HEK293 (cell line): ENCODE measurements at regions not wholly inside any gene's neighbourhood (a gene's known extent, or its start where the extent isn't known, plus 50 kb on each side); places are given as distances from the start of the nearest gene placed in this dataset.

Experiments
- CTCF ChIA-PET: fragments of 350-600 bp; formaldehyde crosslinking; extraction: SDS; loops from one replicate; lab custom pipeline; 2021; ENCODE audit warnings: antibody characterized with exemption; lab: Yijun Ruan, JAX
- POLR2A ChIA-PET: fragments of 300-600 bp; formaldehyde crosslinking; extraction: SDS; loops from one replicate; lab custom pipeline; 2020; ENCODE audit warnings: antibody characterized with exemption, inconsistent platforms; lab: Yijun Ruan, JAX
- H3K27ac ChIP-seq: fragments of 200-500 bp; sonication (Bioruptor generic); 2 replicates; pipeline ENCODE4 v1.5.1; 2014; ENCODE audit warnings: low read depth, low read length, control low read depth, inconsistent platforms; ENCODE audit errors: extremely low read depth
- H3K36me3 ChIP-seq, 2 experiments: fragments of 200-500 bp in 1 of 2; sonication (Bioruptor generic) in 1 of 2; 1 replicate in 1 of 2; 2 replicates in 1 of 2; pipeline ENCODE4 v1.5.1; 2014 to 2017; ENCODE audit warnings: inconsistent platforms in 2 of 2, low read length in 2 of 2; ENCODE audit not compliant: control insufficient read depth in 2 of 2, insufficient read depth in 1 of 2
- H3K4me1 ChIP-seq: fragments of 200-500 bp; sonication (Bioruptor generic); 2 replicates; pipeline ENCODE4 v1.5.1; 2014; ENCODE audit warnings: mild to moderate bottlenecking, low read length, inconsistent platforms; ENCODE audit not compliant: control insufficient read depth, insufficient read depth
- H3K4me3 ChIP-seq: 2 replicates; pipeline ENCODE4 v1.5.1; 2011; ENCODE audit warnings: low read depth, mild to moderate bottlenecking, control low read depth, low read length, moderate library complexity
- H3K9me3 ChIP-seq: fragments of 200-500 bp; sonication (Bioruptor generic); 2 replicates; pipeline ENCODE4 v1.5.1; 2014; ENCODE audit warnings: low read depth, low read length, inconsistent platforms; ENCODE audit not compliant: control insufficient read depth, insufficient read depth
- IKZF3 ChIP-seq: fragments of 450-650 bp; IDR thresholded peaks from 2 replicates; pipeline ENCODE4 v1.5.0; 2018; ENCODE audit warnings: missing biosample characterization, mild to moderate bottlenecking, missing genetic modification characterization, moderate library complexity
- KLF1 ChIP-seq: fragments of 450-650 bp; formaldehyde crosslinking; IDR thresholded peaks from 2 replicates; pipeline ENCODE4 v1.5.1; 2016; ENCODE audit warnings: missing biosample characterization, missing genetic modification characterization
- KLF8 ChIP-seq: fragments of 450-650 bp; formaldehyde crosslinking; IDR thresholded peaks from 2 replicates; pipeline ENCODE4 v1.5.1; 2016; ENCODE audit warnings: missing biosample characterization, missing genetic modification characterization
- SP2 ChIP-seq: fragments of 450-650 bp; formaldehyde crosslinking; IDR thresholded peaks from 2 replicates; pipeline ENCODE4 v1.5.1; 2016; ENCODE audit warnings: missing biosample characterization, missing genetic modification characterization
- SP3 ChIP-seq: fragments of 450-650 bp; formaldehyde crosslinking; IDR thresholded peaks from 2 replicates; pipeline ENCODE4 v1.5.1; 2016; ENCODE audit warnings: missing biosample characterization, missing genetic modification characterization
- TRIM28 ChIP-seq: IDR thresholded peaks from 2 replicates; pipeline ENCODE4 v1.6.1; 2011; ENCODE audit warnings: low read length, control low read depth, borderline replicate concordance
- ZBTB44 ChIP-seq: fragments of 450-650 bp; IDR thresholded peaks from 2 replicates; pipeline ENCODE4 v1.5.1; 2018; ENCODE audit warnings: missing biosample characterization, mild to moderate bottlenecking, missing genetic modification characterization
- ZBTB8A ChIP-seq: fragments of 450-650 bp; formaldehyde crosslinking; IDR thresholded peaks from 2 replicates; pipeline ENCODE4 v1.5.1; 2016; ENCODE audit warnings: missing biosample characterization, missing genetic modification characterization
- ZFHX2 ChIP-seq: fragments of 450-650 bp; formaldehyde crosslinking; conservative IDR thresholded peaks from 2 replicates; pipeline ENCODE4 v1.5.1; 2016; ENCODE audit warnings: missing biosample characterization, missing genetic modification characterization
- ZFP3 ChIP-seq: fragments of 450-650 bp; formaldehyde crosslinking; IDR thresholded peaks from 2 replicates; pipeline ENCODE4 v1.5.1; 2016; ENCODE audit warnings: low read depth, missing biosample characterization, missing genetic modification characterization
- ZIC2 ChIP-seq: fragments of 450-650 bp; formaldehyde crosslinking; IDR thresholded peaks from 2 replicates; pipeline ENCODE4 v1.5.1; 2016; ENCODE audit warnings: missing biosample characterization, missing genetic modification characterization
- ZNF184 ChIP-seq: fragments of 450-650 bp; IDR thresholded peaks from 2 replicates; pipeline ENCODE4 v1.5.1; 2018; ENCODE audit warnings: missing biosample characterization, mild to moderate bottlenecking, missing genetic modification characterization
- ZNF561 ChIP-seq: fragments of 450-650 bp; IDR thresholded peaks from 2 replicates; pipeline ENCODE4 v1.5.1; 2018; ENCODE audit warnings: missing biosample characterization, missing genetic modification characterization, borderline replicate concordance
- ZNF610 ChIP-seq: fragments of 450-650 bp; formaldehyde crosslinking; IDR thresholded peaks from 2 replicates; pipeline ENCODE4 v1.5.1; 2016; ENCODE audit warnings: missing biosample characterization, missing genetic modification characterization, borderline replicate concordance
- ZNF629 ChIP-seq: fragments of 450-650 bp; formaldehyde crosslinking; IDR thresholded peaks from 2 replicates; pipeline ENCODE4 v1.5.1; 2017; ENCODE audit warnings: missing biosample characterization, missing genetic modification characterization
- ZNF654 ChIP-seq: fragments of 450-650 bp; formaldehyde crosslinking; IDR thresholded peaks from 2 replicates; pipeline ENCODE4 v1.5.1; 2016; ENCODE audit warnings: low read depth, missing biosample characterization, missing genetic modification characterization
- TF ChIP-seq, protein P1 (sequence below): fragments of 450-650 bp; formaldehyde crosslinking; IDR thresholded peaks from 2 replicates; pipeline ENCODE4 v1.5.1; 2016; ENCODE audit warnings: missing biosample characterization, missing genetic modification characterization
- TF ChIP-seq, protein P2 (sequence below): fragments of 450-650 bp; IDR thresholded peaks from 2 replicates; pipeline ENCODE4 v1.5.1; 2018; ENCODE audit warnings: missing biosample characterization, missing genetic modification characterization
- TF ChIP-seq, protein P3 (sequence below): fragments of 450-650 bp; formaldehyde crosslinking; IDR thresholded peaks from 2 replicates; pipeline ENCODE4 v1.5.1; 2016; ENCODE audit warnings: missing biosample characterization, missing genetic modification characterization, low read depth
- TF ChIP-seq, protein P4 (sequence below): fragments of 450-650 bp; formaldehyde crosslinking; IDR thresholded peaks from 2 replicates; pipeline ENCODE4 v1.5.1; 2016; ENCODE audit warnings: missing biosample characterization, missing genetic modification characterization

GRCh38 chr11:70671611-70672010 is 273.3 kb downstream of the CTTN start:
- ChIA-PET CTCF (no interaction called here), POLR2A (no interaction called here)

GRCh38 chr11:70672991-70673653 is 274.8 kb downstream of the CTTN start:
- no peak overlapping the region for H3K4me3 ChIP-seq
- no peaks in the 10 kb centered on the region for H3K4me1 ChIP-seq
- ChIA-PET POLR2A (no interaction called here), CTCF (no interaction called here)
- TF ChIP-seq TRIM28, result no peak
- TF ChIP-seq, protein P1, sequence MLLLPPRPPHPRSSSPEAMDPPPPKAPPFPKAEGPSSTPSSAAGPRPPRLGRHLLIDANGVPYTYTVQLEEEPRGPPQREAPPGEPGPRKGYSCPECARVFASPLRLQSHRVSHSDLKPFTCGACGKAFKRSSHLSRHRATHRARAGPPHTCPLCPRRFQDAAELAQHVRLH (tag by site-specific recombination), result no peak
- no peaks in the 10 kb centered on the region for H3K9me3 ChIP-seq
- no peak overlapping the region for H3K27ac ChIP-seq
- H3K36me3 ChIP-seq, result no peaks in the 10 kb centered on the region

More at GRCh38 chr11:70671611-70672010, 273.3 kb downstream of the CTTN start:
- H3K36me3 ChIP-seq, result no peaks in the 10 kb centered on the region
- TF ChIP-seq ZNF654 (tag by site-specific recombination) (no peak), SP2 (tag by site-specific recombination) (no peak), SP3 (tag by site-specific recombination) (no peak), ZBTB8A (no peak), ZNF561 (tag by site-specific recombination) (no peak), ZFHX2 (tag by site-specific recombination) (peak; percentile 23; the same call in 1 of the 2 replicates)
- no peak overlapping the region for H3K4me3 ChIP-seq
- H3K9me3 ChIP-seq, result no peaks in the 10 kb centered on the region
- no peaks in the 10 kb centered on the region for H3K4me1 ChIP-seq
- H3K27ac ChIP-seq, result no peak overlapping the region

DNA sequence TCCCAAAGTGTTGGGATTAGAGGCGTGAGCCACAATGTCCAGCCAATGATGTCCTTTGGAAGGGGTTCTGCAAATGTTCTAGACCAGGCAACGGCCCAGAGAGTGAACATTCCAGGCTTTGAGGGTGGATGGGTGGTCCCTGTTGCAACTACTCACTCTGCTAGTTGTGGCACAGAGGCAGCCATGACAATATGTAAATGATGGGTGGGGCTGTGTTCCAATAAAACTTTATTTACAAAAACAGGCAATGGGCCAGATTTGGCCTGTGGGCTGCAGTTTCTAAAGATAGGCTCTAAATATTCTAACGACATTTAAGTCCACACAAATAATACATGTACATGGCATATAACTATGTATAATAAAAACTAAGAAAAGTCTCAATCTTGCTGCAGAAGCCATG is 276.3 kb downstream of the CTTN start:
- Histone ChIP-seq H3K36me3 (no peaks in the 10 kb centered on the region), H3K4me1 (no peaks in the 10 kb centered on the region), H3K27ac (no peak overlapping the region), H3K4me3 (no peak overlapping the region), H3K9me3 (no peaks in the 10 kb centered on the region)
- POLR2A ChIA-PET, result no interaction called here
- CTCF ChIA-PET, result no interaction called here
- TF ChIP-seq, protein P2, sequence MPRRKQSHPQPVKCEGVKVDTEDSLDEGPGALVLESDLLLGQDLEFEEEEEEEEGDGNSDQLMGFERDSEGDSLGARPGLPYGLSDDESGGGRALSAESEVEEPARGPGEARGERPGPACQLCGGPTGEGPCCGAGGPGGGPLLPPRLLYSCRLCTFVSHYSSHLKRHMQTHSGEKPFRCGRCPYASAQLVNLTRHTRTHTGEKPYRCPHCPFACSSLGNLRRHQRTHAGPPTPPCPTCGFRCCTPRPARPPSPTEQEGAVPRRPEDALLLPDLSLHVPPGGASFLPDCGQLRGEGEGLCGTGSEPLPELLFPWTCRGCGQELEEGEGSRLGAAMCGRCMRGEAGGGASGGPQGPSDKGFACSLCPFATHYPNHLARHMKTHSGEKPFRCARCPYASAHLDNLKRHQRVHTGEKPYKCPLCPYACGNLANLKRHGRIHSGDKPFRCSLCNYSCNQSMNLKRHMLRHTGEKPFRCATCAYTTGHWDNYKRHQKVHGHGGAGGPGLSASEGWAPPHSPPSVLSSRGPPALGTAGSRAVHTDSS (tag by site-specific recombination), result no peak
- TF ChIP-seq ZNF610 (tag by site-specific recombination) (no peak), KLF8 (tag by site-specific recombination) (no peak), IKZF3 (tag by site-specific recombination) (no peak)
- TF ChIP-seq, protein P3, sequence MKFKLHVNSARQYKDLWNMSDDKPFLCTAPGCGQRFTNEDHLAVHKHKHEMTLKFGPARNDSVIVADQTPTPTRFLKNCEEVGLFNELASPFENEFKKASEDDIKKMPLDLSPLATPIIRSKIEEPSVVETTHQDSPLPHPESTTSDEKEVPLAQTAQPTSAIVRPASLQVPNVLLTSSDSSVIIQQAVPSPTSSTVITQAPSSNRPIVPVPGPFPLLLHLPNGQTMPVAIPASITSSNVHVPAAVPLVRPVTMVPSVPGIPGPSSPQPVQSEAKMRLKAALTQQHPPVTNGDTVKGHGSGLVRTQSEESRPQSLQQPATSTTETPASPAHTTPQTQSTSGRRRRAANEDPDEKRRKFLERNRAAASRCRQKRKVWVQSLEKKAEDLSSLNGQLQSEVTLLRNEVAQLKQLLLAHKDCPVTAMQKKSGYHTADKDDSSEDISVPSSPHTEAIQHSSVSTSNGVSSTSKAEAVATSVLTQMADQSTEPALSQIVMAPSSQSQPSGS (tag by site-specific recombination), result no peak

- no peak overlapping the region for H3K4me3 ChIP-seq
- POLR2A ChIA-PET, result no interaction called here
- H3K4me1 ChIP-seq, result no peaks in the 10 kb centered on the region
- TF ChIP-seq ZFP3 (tag by site-specific recombination) (peak; percentile 67), KLF1 (peak; percentile 93), ZNF629 (tag by site-specific recombination) (no peak), ZIC2 (tag by site-specific recombination) (peak; percentile 63), ZBTB44 (tag by site-specific recombination) (peak; percentile 53; the same call in 1 of the 2 replicates), ZNF184 (tag by site-specific recombination) (no peak)
- TF ChIP-seq, protein P4, sequence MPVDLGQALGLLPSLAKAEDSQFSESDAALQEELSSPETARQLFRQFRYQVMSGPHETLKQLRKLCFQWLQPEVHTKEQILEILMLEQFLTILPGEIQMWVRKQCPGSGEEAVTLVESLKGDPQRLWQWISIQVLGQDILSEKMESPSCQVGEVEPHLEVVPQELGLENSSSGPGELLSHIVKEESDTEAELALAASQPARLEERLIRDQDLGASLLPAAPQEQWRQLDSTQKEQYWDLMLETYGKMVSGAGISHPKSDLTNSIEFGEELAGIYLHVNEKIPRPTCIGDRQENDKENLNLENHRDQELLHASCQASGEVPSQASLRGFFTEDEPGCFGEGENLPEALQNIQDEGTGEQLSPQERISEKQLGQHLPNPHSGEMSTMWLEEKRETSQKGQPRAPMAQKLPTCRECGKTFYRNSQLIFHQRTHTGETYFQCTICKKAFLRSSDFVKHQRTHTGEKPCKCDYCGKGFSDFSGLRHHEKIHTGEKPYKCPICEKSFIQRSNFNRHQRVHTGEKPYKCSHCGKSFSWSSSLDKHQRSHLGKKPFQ (tag by site-specific recombination), result peak; percentile 83
- no peaks in the 10 kb centered on the region for H3K9me3 ChIP-seq
- H3K27ac ChIP-seq, result no peak overlapping the region
- CTCF ChIA-PET, result no interaction called here
- H3K36me3 ChIP-seq, result no peaks in the 10 kb centered on the region
Measured at GRCh38 chr11:70675697-70676374, 277.5 kb downstream of the CTTN start.
